Mucosa of descending colon (tissue), 3 donors: ENCODE measurements at regions not wholly inside any gene's neighbourhood (a gene's known extent, or its start where the extent isn't known, plus 50 kb on each side); places are given as distances from the start of the nearest gene placed in this dataset. TPM values are rescaled to one million over a fixed set of nuclear protein-coding genes. Genes with fewer than 3 reads are reported as not detected.

Experiments
- ATAC-seq: fragments of 200-7000 bp; cut with Tn5 transposase; one replicate; pipeline ENCODE4 v1.9.1; 2020; ENCODE audit warnings: mild to moderate bottlenecking, moderate library complexity
- DNase-seq, 3 donors: peaks; one replicate each; pipeline ENCODE4 v3.0.0-alpha.2; 2020
- H3K36me3 ChIP-seq: fragments of 200-600 bp; one replicate; pipeline ENCODE4 v1.8.0; 2021; ENCODE audit warnings: low read depth, mild to moderate bottlenecking
- H3K4me1 ChIP-seq: fragments of 200-600 bp; one replicate; pipeline ENCODE4 v1.8.0; 2021; ENCODE audit warnings: low read depth, mild to moderate bottlenecking
- H3K4me3 ChIP-seq: fragments of 200-600 bp; one replicate; pipeline ENCODE4 v1.8.0; 2021; ENCODE audit warnings: mild to moderate bottlenecking
- H3K9me3 ChIP-seq: fragments of 200-600 bp; one replicate; pipeline ENCODE4 v1.8.0; 2021; ENCODE audit warnings: mild to moderate bottlenecking
- CTCF ChIP-seq: fragments of 200-600 bp; IDR thresholded peaks from one replicate; pipeline ENCODE4 v1.8.0; 2022; ENCODE audit warnings: antibody characterized with exemption, mild to moderate bottlenecking
- intact Hi-C, 2 donors: fragments of 100-400 bp; cut with DNase I in 1 of 2; cut with micrococcal nuclease in 1 of 2; formaldehyde crosslinking; loops; one replicate each; pipeline versions ENCODE4 v1.11.0 to v1.11.1; 2022; cut with DNase I, micrococcal nuclease
- microRNA-seq: library from miRNA; unstranded; fragments of <30 nt; microRNA quantifications from one replicate; pipeline ENCODE4, GENCODE V29; 2019
- donor health status: DM: no; HTN: no; CAD: no; lungs with moderate emphysema.
- donor health status: DM: no; HTN: no; CAD: no.
- donor health status: DM: no; HTN: yes; CAD: no.

- DNase-seq (no peak), ATAC-seq (no peak)
- no peak for TF ChIP-seq CTCF
- Histone ChIP-seq H3K9me3 (peaks cover 2% of the 10 kb centered on the region), H3K4me3 (no peak overlapping the region), H3K4me1 (no peaks in the 10 kb centered on the region), H3K36me3 (no peaks in the 10 kb centered on the region)
- intact Hi-C loops, result no loop called here
These were observed 54.9 kb upstream of the MDGA2 start for GRCh38 chr14:47730296-47730695.

Small RNAs in the stretch of these regions (microRNA-seq; reads per million reads assigned to microRNA genes)
- not detected for gene MIR548Y
